Suprapubic skin (tissue), 3 donors: ENCODE measurements at regions not wholly inside any gene's neighbourhood (a gene's known extent, or its start where the extent isn't known, plus 50 kb on each side); places are given as distances from the start of the nearest gene placed in this dataset.

Experiments
- POLR2A ChIP-seq, 2 donors: fragments of 450-650 bp; IDR thresholded peaks; one replicate each; pipeline ENCODE4 v1.6.1; 2017; ENCODE audit warnings: antibody characterized with exemption in 2 of 2, mild to moderate bottlenecking in 2 of 2, moderate library complexity in 2 of 2
- TF ChIP-seq, protein P1 (sequence below), 2 donors: fragments of 200-600 bp in 1 of 2; fragments of 450-650 bp in 1 of 2; sonication (generic) in 1 of 2; IDR thresholded peaks; one replicate each; pipeline ENCODE4 v1.5.1; 2016 to 2019; ENCODE audit warnings: antibody characterized with exemption in 2 of 2, mild to moderate bottlenecking in 1 of 2, moderate library complexity in 1 of 2

DNA sequence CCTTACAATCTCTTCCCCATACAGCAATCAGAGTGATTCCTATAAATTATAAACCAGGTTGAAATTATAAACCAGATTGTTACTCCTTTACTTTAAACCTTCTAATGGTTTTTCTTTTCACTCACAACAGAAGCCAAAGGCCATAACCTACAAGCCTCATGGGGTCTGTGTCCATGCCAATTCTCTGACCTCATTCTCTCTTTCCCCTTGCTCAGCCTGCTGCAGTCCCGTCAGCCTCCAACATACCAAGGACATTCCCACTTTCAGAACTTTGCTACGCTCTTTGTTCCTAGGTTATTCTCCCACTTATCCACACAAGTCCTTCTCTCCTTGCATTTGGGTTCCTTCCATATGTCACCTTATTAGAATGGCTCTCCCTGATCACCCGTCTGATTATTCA, 277.9 kb upstream of the TCF21 start:
- TF ChIP-seq POLR2A (IDR thresholded peaks at IDR 0.05), result no peak
- TF ChIP-seq, protein P1, sequence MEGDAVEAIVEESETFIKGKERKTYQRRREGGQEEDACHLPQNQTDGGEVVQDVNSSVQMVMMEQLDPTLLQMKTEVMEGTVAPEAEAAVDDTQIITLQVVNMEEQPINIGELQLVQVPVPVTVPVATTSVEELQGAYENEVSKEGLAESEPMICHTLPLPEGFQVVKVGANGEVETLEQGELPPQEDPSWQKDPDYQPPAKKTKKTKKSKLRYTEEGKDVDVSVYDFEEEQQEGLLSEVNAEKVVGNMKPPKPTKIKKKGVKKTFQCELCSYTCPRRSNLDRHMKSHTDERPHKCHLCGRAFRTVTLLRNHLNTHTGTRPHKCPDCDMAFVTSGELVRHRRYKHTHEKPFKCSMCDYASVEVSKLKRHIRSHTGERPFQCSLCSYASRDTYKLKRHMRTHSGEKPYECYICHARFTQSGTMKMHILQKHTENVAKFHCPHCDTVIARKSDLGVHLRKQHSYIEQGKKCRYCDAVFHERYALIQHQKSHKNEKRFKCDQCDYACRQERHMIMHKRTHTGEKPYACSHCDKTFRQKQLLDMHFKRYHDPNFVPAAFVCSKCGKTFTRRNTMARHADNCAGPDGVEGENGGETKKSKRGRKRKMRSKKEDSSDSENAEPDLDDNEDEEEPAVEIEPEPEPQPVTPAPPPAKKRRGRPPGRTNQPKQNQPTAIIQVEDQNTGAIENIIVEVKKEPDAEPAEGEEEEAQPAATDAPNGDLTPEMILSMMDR (IDR thresholded peaks at IDR 0.05), result no peak
